ENCODE measurements at regions not wholly inside any gene's neighbourhood (a gene's known extent, or its start where the extent isn't known, plus 50 kb on each side); places are given as distances from the start of the nearest gene placed in this dataset.

DNA sequence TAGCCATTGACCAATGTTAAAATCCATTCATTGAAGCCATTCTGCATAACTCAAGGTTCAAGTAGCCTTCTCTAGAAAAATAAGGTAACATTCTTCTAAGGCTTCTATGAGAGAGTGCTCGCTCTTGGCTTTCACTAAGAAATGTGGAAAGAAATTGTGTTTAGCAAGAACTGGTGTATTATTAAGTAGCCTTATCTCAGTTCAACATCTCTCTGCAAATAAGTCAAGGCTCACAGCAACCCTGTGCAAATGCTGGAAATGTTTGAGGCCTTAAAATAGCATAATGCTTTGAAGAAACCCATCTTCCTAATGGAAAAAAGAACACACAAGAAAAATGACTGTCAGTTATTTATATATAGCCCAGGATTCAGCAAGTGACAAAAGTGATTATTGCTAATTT is 254.1 kb upstream of the PROX1 start:
- DNase-seq (ENCODE audit: low read depth, low spot score) (no peak), ATAC-seq (no peak)
- intact Hi-C loops (cut with micrococcal nuclease; ENCODE audit: unreplicated experiment): no loop called here
- ChIA-PET CTCF (no interaction called here), POLR2A (no interaction called here)
- Histone ChIP-seq H3K4me3 (ENCODE audit: low read depth in 2 of 2, low read length in 2 of 2) (no peak overlapping the region), H3K27ac (ENCODE audit: low read length) (no peak overlapping the region), H3K36me3 (ENCODE audit: control insufficient read depth, insufficient read depth, low read length) (no peaks in the 10 kb centered on the region), H3K27me3 (ENCODE audit: control insufficient read depth, insufficient read depth, low read length) (no peaks in the 10 kb centered on the region), H3K9me3 (ENCODE audit: control insufficient read depth, insufficient read depth, low read depth, low read length) (no peaks in the 10 kb centered on the region), H3K4me1 (ENCODE audit: control insufficient read depth, insufficient read depth, low read length) (no peaks in the 10 kb centered on the region)
- BruUV-seq (replicated peaks): no TSS peak
- in situ Hi-C loops (cut with HindIII; ENCODE audit: low pct_unique_long_range_greater_than_20kb, low sequenced_read_pairs): no loop called here
- TF ChIP-seq POLR2AphosphoS5 (IDR thresholded peaks at IDR 0.05; ENCODE audit: low read depth, low read length) (no peak), REST (IDR thresholded peaks at IDR 0.05; ENCODE audit: insufficient read depth in 1 of 2, low read depth in 2 of 2, low read length in 1 of 2) (no peak), TCF7L2 (IDR thresholded peaks at IDR 0.05; ENCODE audit: low read depth, low read length) (no peak), SIN3A (IDR thresholded peaks at IDR 0.05; ENCODE audit: borderline replicate concordance, insufficient read depth, low read depth, low read length) (no peak)
- TF ChIP-seq, protein P1, sequence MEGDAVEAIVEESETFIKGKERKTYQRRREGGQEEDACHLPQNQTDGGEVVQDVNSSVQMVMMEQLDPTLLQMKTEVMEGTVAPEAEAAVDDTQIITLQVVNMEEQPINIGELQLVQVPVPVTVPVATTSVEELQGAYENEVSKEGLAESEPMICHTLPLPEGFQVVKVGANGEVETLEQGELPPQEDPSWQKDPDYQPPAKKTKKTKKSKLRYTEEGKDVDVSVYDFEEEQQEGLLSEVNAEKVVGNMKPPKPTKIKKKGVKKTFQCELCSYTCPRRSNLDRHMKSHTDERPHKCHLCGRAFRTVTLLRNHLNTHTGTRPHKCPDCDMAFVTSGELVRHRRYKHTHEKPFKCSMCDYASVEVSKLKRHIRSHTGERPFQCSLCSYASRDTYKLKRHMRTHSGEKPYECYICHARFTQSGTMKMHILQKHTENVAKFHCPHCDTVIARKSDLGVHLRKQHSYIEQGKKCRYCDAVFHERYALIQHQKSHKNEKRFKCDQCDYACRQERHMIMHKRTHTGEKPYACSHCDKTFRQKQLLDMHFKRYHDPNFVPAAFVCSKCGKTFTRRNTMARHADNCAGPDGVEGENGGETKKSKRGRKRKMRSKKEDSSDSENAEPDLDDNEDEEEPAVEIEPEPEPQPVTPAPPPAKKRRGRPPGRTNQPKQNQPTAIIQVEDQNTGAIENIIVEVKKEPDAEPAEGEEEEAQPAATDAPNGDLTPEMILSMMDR (IDR thresholded peaks at IDR 0.05): no peak

GRCh38 chr1:213737398-213738035 is 250.3 kb upstream of the PROX1 start:
- TF ChIP-seq SIN3A (IDR thresholded peaks at IDR 0.05; ENCODE audit: borderline replicate concordance, insufficient read depth, low read depth, low read length) (no peak), REST (IDR thresholded peaks at IDR 0.05; ENCODE audit: insufficient read depth in 1 of 2, low read depth in 2 of 2, low read length in 1 of 2) (no peak), POLR2AphosphoS5 (IDR thresholded peaks at IDR 0.05; ENCODE audit: low read depth, low read length) (no peak), TCF7L2 (IDR thresholded peaks at IDR 0.05; ENCODE audit: low read depth, low read length) (no peak)
- TF ChIP-seq, protein P1 (IDR thresholded peaks at IDR 0.05): no peak
- BruUV-seq (replicated peaks): no TSS peak
- intact Hi-C loops (cut with micrococcal nuclease; ENCODE audit: unreplicated experiment): no loop called here
- DNase-seq (ENCODE audit: low read depth, low spot score): no peak
- H3K9me3 ChIP-seq (ENCODE audit: control insufficient read depth, insufficient read depth, low read depth, low read length): no peaks in the 10 kb centered on the region
- in situ Hi-C loops (cut with HindIII; ENCODE audit: low pct_unique_long_range_greater_than_20kb, low sequenced_read_pairs): no loop called here
- ATAC-seq: no peak
- ChIA-PET POLR2A (no interaction called here), CTCF (no interaction called here)
- no peak overlapping the region for H3K4me3 ChIP-seq (ENCODE audit: low read depth in 2 of 2, low read length in 2 of 2)
- H3K4me1 ChIP-seq (ENCODE audit: control insufficient read depth, insufficient read depth, low read length): no peaks in the 10 kb centered on the region
- H3K27me3 ChIP-seq (ENCODE audit: control insufficient read depth, insufficient read depth, low read length): no peaks in the 10 kb centered on the region
- H3K36me3 ChIP-seq (ENCODE audit: control insufficient read depth, insufficient read depth, low read length): no peaks in the 10 kb centered on the region
- H3K27ac ChIP-seq (ENCODE audit: low read length): no peak overlapping the region

Data from Panc1 (cell line).